ENCODE measurements at regions not wholly inside any gene's neighbourhood (a gene's known extent, or its start where the extent isn't known, plus 50 kb on each side); places are given as distances from the start of the nearest gene placed in this dataset.

- no peak for DNase-seq (ENCODE audit: low spot score)
Observed at GRCh38 chr6:148653138-148653776, 93.6 kb upstream of the UST start.

- DNase-seq (ENCODE audit: low spot score) = no peak
Observed at GRCh38 chr6:148657048-148657447, 89.8 kb upstream of the UST start.

GRCh38 chr6:148658681-148659430, 88.0 kb upstream of the UST start:
- no peak for DNase-seq (ENCODE audit: low spot score)

- DNase-seq (ENCODE audit: low spot score) = no peak
Observed at GRCh38 chr6:148667395-148667794, 79.4 kb upstream of the UST start.

GRCh38 chr6:148671085-148671484, 75.7 kb upstream of the UST start:
- DNase-seq (ENCODE audit: low spot score) = no peak

GRCh38 chr6:148671952-148672351, 74.9 kb upstream of the UST start:
- DNase-seq (ENCODE audit: low spot score) = no peak

GRCh38 chr6:148674306-148674705, 72.5 kb upstream of the UST start:
- DNase-seq (ENCODE audit: low spot score) = no peak

GRCh38 chr6:148677594-148678476, 69.0 kb upstream of the UST start:
- no peak for DNase-seq (ENCODE audit: low spot score)

- DNase-seq (ENCODE audit: low spot score) = no peak
Observed at GRCh38 chr6:148678682-148679081, 68.1 kb upstream of the UST start.

GRCh38 chr6:148681666-148682065, 65.2 kb upstream of the UST start:
- no peak for DNase-seq (ENCODE audit: low spot score)

GRCh38 chr6:148682252-148682651, 64.6 kb upstream of the UST start:
- DNase-seq (ENCODE audit: low spot score) = no peak

- no peak for DNase-seq (ENCODE audit: low spot score)
Observed at GRCh38 chr6:148682990-148683389, 63.8 kb upstream of the UST start.

GRCh38 chr6:148689168-148689567, 57.7 kb upstream of the UST start:
- DNase-seq (ENCODE audit: low spot score) = no peak

GRCh38 chr6:148693882-148694484, 52.8 kb upstream of the UST start:
- no peak for DNase-seq (ENCODE audit: low spot score)

All from activated CD4-positive, alpha-beta T cell treated with anti-CD3 and anti-CD28 coated beads, Interleukin-2, Interleukin-4, amounts not matched to agents 100 ng/mL and 50 ng/mL, durations not matched to agents 16 hours and 8 hours (primary cell).